ENCODE measurements at regions not wholly inside any gene's neighbourhood (a gene's known extent, or its start where the extent isn't known, plus 50 kb on each side); places are given as distances from the start of the nearest gene placed in this dataset.

GRCh38 chr12:4051596-4051995 is 178.4 kb upstream of the PARP11 start:
- TF ChIP-seq CTCF (IDR thresholded peaks at IDR 0.05) = no peak
- TF ChIP-seq POLR2A (IDR thresholded peaks at IDR 0.05) = no peak
